ENCODE measurements at regions not wholly inside any gene's neighbourhood (a gene's known extent, or its start where the extent isn't known, plus 50 kb on each side); places are given as distances from the start of the nearest gene placed in this dataset.
"Not testable (repeated sequence)": the region's sequence is repeated elsewhere in the genome, so short reads cannot be mapped to it uniquely, and the experiment has no call there.

DNA sequence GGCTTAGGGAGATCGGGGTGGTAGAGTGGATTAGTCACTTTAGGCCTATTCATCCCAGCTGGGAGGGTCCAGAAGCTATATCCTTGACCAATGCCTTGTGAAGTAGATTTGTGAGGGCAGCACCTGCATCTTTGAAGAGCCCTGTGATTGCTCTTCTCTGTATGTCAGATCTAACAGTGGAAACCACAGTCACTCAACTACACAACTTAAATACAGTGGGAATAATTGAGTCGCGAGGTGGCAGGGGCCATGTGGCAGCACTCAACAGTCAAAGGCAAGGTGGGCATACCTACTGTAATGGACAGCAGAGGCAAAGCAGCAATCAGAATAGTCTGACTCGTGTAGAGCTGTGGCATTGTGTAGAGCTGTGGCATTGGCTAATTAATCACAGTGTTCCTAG lies 202.1 kb upstream of the KIF2A start:
- DNase-seq (ENCODE audit: low read depth) = not testable (repeated sequence)

DNA sequence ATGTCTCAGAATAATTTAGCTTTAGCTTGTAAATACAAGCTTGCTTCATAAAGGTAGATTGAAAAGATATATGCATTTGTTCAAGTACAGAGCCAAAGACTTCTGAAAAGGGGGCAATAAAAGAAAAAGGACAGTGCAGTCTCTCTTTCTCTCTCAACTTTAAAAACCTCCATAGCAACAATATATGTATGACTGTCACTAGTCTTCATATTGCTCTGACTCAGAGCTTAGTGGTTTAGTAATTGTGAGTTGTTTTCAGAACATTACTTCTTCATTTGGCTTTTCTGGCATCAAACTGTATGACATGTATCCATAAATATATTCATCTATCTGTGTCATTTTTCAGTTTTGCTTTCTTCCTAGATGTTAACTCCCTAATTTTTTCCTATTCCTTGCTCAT lies 194.6 kb upstream of the KIF2A start:
- no peak for DNase-seq (ENCODE audit: low read depth)

DNA sequence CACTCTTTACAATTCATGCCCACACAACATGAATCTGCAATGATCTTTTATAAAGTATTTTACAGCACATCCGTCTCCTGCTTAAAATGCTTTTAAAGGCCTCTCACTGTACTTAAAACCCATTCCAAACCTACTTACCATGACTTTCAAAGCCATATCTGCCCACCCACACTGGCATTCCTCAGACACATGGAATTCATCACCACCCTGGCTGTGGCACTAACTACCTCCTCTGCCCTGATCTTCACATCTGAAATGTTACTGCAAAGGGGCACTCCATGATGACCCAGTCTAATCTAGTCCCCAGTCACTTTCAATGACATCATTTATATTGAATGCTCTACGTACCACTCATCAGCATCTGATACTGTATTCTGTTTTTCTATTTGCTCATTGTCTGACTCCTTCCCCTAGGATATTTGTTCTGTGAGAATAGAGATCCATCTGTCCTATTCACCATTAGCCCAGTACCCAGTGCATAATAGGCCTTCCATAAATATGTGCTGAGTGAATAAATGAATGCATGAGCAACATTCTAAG lies 193.2 kb upstream of the KIF2A start:
- DNase-seq (ENCODE audit: low read depth) = no peak

DNA sequence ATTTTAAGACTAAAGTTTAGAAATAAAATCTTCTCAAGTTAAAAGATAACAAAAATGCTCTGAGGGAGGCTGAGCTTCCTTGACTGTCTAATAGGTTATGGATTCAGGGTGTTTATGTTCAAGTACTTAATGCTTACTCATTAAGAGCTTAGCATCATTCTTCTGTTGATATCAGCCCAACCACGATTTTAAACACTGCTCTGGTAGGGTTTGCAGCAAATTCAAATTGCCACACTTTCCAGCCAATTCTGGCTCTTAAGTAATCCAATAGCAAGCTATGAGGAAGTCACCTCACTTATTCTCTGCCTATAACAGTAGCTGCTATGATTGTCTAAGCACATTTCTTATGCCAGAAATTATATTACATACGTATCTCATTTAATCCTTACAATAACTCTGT lies 191.0 kb upstream of the KIF2A start:
- DNase-seq (ENCODE audit: low read depth) = no peak

DNA sequence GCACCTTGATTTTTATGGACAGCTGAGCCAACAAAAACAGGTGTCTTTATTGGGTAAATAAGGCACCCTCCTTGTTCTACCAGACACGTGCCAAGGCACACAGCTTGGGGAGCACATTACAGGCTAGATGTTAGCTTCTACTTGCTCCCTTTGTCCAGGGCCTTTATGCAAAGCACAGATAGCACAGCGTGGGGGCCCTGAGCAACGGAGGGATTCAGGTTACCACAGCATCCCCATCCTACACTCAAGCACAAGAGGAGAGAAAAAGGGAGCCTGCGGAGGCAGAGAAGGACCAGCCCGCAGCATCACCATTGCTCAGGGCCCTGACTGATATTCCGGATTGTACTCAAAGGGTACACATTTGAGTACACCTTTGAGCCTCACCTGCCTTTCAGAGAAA lies 181.7 kb upstream of the KIF2A start:
- DNase-seq (ENCODE audit: low read depth) = no peak

DNA sequence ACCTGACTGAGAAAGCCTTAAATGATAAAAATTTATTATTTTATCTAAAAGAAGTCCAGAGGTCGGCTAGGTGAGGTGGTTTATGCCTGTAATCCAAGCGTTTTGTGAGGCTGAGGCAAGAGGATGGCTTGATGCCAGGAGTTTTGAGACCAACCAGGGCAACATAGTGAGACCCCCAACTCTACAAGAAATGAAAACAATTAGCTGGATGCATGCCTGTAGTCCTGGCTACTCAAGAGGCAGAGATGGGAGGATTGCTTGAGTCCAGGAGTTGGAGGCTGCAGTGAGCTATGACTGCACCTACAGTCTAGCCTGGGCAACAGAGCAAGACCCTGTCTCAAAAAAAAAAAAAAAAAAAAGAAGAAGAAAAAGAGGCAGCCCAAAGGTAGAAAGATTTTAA lies 179.9 kb upstream of the KIF2A start:
- DNase-seq (ENCODE audit: low read depth) = no peak

DNA sequence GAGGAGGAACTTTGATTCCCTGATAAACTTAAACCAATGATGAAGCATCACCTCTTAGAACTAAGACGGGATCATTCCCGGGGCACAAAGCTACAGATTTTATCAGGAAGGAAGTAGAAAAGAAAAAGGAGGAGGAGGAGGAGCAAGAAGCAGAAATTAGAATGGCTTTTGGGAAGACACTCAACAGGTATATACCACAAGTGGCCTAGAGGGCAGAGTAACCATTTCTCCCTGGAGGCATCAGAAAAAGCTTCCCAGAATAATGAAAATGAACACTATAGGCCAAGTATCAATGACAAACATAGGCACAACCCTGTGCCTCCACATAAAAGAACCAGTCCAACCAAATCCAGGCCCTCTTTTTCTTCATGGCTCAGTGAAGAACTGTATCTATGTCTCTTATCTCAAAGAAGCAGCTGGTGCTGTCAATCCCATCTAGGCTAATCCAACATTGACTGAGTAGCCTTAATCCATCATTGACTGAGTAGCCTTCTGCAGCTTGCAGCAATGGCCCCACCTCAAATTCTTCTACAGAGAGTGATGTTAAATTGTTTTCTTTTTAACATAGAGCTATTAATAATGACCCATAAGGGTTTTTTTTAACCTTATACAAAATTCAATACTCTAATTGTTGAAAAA lies 178.8 kb upstream of the KIF2A start:
- DNase-seq (ENCODE audit: low read depth) = no peak

DNA sequence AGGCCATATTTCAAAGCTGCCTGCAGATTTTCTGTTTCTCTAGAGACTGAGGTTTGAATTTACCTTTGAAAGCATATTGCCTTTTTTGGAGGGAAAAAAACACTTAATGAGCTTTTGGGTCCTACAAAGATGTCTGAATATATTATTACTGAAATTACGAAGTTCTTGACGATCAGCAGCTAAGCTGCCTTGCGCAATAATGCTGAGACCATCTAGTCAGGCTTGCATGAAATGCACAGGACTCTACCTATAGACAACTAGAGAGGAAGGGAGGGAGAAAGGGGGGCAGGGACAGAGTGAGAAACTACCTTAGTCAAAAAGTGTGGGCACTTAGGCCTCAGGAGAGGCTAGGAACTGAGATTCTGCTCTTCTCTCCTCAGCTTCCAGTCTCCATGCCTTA lies 175.9 kb upstream of the KIF2A start:
- DNase-seq (ENCODE audit: low read depth) = no peak

DNA sequence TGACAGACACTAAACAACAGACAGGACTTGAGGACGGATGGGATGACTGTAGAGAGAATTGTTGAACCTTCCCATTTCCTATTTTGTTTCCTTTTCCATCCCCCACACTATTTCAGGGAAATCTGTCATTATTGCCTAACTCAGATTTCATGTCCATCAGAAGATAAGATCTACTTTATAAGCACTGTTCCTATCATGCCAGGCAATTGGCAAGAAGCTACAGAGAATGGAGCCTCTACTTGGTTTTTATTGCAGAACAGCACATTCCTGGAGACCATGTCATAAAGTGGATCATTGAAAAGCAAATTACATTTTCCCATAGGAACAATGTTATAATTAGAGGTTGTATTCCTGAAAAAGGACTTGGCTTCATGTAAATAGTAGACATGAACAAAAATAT lies 173.7 kb upstream of the KIF2A start:
- DNase-seq (ENCODE audit: low read depth) = no peak

DNA sequence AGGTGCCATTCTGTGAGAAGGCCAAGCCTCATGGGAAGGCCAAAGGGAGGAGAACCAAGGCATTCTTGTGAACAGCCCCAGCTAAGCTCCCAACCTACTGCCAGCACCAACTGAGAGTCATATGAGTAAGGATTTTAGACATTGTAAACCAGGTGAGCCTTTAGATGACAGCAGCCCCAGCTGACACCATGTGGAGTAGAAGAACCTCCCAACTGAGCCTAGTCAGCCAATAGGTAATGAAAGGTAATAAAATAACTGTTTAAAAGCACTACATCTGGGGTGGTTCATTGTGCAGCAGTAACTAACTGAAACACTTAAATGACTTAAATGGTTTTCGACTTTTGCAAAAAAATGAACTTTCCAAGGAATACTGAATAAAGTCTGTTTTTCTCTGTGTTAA lies 172.6 kb upstream of the KIF2A start:
- no peak for DNase-seq (ENCODE audit: low read depth)

DNA sequence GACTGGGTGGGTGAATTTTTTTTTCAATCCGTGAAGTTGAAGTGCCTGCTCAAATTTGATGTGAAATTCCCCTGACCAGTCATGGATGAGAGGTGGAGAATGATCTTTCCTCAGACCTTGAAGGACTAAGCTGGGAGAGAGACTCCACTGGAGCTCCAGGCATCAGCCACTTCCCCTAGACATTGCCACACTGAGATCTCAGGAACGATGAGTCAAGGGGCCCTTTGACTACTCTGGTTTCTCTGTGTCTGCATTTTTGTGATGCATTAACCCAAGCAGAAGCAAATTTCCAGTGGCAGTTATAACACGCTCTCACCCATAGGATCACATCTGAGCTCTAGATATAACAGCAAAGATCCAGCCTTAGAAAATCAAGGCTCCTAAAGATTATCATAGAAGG lies 171.2 kb upstream of the KIF2A start:
- no peak for DNase-seq (ENCODE audit: low read depth)

DNA sequence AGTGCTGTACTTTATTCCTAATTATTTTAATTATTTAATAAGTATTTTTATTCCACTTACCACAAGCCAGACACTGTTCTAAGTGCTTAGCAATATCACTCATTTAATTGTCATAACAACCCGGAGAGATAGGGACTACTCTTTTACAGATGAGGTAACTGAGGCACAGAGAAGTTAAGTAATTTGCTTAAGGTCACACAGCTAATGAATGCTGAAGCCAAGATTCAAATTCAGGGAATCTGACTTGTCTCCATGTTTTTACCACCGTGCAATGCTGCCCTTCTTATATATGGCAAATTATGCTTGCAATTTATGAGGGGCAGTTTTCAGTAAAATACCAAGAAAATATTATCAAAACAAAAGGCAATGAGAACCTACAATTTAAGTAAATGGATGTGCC lies 168.4 kb upstream of the KIF2A start:
- DNase-seq (ENCODE audit: low read depth) = no peak

DNA sequence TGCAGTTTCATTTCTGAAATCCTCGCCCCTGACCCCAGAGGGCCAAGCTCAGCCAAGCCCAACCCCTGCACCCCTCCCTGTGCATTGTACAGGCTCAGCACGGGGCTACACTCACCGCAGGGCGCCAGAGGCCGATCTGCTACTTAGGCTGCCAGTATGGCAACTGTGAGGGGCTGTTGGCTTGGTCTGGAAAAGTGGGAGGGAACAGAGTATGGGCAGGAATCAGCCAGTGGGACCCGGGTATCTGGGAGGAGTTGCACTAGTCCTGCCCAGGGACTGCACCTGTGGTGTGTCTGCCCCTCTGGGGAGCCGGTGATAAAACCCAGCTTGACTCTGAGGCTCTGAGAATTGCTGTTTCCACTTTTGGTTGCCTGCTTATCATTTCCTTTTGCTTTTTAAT lies 167.4 kb upstream of the KIF2A start:
- DNase-seq (ENCODE audit: low read depth) = no peak

DNA sequence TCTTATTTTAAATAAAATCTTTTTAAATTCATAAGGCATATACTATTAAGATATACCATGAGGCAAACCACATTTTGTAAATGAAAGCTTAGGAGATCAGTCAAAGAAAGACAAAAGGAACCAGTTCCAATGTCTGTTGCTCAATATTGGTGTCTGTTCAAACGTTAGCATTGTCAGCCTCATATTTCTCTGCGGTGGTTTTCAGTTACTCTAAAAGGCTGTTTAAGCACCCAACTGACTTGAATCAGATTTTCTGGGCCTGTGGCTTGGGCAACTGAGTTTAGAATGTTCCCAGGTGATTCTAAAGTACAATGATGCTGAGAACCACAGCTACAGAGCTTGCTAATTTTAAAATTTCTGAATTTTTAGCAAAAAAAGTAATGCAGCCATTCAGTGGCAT lies 166.3 kb upstream of the KIF2A start:
- no peak for DNase-seq (ENCODE audit: low read depth)

DNA sequence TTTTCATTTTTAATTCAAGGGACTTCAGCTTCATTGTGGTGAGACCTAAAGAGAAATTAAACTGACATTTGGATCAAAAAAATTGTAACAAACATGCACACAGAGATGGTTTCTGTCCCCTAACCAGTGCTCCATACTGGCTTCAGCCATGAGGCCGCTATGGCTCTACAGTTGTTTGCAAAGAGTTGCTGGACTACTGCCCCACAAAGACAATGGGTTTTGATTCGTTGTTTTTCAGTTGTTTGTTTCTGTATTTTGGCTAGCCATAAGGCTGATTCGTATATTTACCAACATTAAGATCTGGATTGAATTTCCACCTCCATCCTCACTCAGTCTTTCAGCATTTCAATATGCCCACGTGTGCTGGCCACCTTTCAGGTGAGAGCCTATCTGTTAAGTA lies 163.7 kb upstream of the KIF2A start:
- DNase-seq (ENCODE audit: low read depth) = no peak

DNA sequence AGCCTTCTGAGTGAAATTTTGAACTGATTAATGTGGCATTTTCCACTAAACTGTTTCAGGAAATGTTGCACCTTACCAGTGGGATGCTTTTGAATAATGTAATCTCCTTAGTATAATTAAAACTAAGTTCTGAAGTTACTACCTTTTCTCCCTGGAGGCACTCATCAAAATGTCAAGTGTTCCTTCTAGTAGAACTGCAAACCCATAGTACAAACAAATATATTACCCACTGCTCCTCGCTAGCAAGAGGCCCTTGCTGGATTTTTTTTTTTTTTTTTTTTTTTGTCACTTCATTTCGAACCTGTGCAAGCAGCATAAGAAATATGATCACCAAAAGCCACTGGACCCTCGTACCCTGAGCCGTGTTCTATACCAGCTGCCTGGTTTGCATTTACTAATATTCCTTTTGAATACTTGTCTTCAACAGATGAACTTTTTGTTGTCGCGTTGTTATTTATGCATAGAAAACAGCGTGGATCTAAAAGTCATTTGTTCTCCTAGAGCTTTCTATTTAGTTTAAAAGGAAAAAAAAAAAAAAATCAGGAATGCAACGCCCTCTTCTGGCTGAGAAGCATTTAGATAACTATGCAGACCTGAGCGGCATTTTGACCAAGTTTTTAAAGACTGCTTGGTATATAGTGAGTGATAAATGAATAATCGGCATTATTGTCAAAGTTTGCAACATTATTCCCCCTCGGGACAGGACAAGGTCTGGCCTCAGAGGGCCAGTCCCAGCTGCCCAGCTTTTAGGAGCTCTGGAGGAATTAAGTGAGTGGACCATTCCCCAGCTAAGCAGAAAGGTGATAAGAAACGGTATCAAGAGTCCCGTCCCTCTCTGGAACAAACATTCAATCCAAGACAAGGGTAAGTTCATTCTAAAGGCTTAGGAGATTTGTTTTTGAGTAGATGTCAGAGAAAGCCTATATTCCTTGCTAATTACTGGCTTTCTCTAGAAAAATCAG lies 162.5 kb upstream of the KIF2A start:
- no peak for DNase-seq (ENCODE audit: low read depth)

DNA sequence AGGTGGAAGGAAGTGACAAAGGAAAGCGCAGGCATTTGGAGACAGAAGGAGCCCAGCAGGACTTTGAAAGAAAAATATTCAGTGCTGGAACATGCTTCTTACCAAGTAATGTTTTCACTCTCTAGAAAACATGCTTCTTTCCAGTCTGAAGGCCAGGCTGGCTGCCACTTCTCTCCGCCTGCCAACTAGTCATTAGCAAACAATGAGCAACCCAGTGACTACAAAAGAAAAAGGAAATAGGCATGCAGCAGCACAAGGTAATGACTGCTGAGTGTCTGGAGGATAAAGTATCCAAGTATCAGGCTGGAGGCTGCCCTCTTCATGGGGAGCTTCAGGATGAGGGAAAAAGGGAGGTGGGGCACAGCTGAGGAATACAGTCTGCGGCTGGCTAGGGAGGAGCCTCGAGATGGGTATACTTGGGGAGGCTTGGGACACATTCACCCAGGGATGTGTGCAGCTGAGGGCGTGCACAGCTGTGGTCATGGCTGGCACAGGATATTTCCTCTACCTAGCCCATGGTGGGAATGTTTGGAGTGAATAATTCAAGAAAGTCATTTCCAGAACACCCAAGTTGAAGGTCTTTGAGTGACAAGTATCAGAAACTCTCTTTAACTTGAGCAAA lies 161.5 kb upstream of the KIF2A start:
- no peak for DNase-seq (ENCODE audit: low read depth)

DNA sequence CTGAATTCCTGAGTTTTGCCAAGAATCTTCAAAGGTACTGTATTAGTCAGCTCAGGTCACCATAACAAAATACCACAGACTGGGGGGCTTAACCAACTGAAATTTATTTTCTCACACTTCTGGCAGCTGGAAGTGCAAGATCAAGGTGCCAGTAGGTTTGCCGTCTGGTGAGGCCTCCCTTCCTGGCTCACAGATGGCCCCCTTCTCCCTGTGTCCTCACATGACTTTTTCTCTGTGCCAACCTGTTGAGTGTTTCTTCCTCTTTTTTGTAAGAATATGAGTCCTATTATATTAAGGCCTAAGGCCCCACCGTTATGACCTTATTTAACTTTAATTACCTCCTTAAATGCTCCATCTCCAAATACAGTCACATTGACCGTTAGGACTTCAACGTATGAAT lies 156.1 kb upstream of the KIF2A start:
- no peak for DNase-seq (ENCODE audit: low read depth)

DNA sequence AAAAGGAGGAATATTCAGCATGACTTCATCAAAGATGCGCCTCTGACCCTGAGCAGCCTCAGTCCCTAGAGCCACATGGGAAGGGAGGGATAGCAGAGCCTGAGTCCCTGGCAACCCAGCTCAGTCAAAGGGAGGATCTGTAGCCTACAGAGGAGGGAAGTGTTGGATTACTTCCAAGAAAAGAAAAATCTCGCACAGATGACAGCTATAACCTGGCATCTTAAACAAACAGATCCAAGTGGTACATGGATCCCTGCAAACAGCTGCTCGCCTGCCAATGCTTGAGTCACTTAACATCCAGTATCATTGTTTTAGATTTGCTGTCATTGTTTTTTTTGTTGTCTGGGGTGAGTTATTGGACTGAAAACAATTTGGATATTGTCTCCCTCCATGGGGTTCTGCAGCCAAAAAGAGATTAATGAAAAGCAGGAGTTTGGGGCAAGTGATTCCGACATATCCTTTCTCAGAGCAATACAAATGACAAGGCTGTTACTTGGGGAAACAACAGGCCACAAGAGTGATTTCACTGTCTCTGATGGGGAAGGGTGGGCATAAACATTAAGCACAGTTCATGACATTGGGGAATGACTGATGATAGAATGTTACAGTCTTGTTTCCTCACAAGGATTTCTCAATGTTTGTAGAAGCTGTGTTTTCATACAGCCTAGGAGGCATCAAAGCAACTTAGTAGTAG lies 153.5 kb upstream of the KIF2A start:
- no peak for DNase-seq (ENCODE audit: low read depth)

DNA sequence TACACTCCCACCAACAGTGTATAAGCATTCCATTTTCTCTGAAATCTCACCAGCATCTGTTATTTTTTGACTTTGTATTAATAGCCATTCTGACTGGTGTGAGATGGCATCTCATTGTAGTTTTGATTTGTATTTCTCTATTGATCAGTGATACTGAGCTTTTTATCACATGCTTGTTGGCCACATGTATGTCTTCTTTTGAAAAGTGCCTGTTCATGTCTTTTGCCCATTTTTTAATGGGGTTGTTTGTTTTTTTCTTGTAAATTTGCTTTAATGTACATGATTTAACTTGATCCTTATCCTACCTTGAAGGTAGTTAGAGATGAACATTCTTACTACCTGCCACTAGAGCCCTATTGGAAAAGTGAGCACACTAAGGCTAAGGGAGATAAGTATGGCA lies 151.2 kb upstream of the KIF2A start:
- no peak for DNase-seq (ENCODE audit: low read depth)

DNA sequence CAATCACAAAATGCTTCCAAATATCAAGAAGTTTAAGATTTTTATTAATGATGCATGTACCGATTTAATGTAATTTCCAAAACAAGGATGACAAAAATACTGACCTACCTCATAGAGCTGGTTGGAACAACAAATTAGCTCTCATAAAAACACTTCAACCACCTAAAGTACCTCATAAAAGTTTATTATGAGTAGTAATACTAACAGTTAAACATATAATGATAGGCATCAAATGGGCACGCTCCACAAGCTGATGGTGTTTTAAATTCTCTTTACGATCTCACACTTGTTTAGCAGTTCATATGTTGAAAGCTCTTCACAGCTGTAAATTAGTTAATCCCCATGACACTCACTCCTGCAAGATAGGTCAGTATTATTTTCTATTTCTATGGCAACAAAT lies 150.0 kb upstream of the KIF2A start:
- DNase-seq (ENCODE audit: low read depth) = no peak

DNA sequence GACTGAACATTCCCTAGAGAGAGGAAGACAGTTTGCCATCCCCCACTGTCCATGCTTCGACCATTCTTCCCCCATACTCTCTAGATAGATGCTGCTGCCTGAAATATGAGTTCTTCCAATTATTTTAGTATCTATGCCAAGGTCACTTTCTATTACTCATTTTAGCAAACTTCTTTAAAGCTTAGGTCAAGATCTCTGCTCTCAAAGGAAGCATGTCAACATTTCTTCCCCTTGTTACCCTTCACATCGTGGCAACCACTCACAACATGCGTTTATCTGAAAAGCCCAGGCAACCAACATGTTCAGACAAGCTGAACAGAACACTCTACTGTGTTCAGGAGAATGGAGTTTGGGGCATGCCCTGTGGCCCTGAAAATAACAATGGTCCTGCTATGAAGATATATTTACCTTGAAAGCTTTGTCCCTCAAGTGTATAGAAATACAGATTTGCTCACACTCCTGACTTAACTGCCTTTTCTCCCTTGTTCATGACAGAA lies 138.4 kb upstream of the KIF2A start:
- no peak for DNase-seq (ENCODE audit: low read depth)

All from stimulated activated CD4-positive, alpha-beta T cell treated with anti-CD3 and anti-CD28 coated beads, Interleukin-2, amount 100 ng/mL, for 4 hours (primary cell).